ENCODE measurements at regions not wholly inside any gene's neighbourhood (a gene's known extent, or its start where the extent isn't known, plus 50 kb on each side); places are given as distances from the start of the nearest gene placed in this dataset.

DNA sequence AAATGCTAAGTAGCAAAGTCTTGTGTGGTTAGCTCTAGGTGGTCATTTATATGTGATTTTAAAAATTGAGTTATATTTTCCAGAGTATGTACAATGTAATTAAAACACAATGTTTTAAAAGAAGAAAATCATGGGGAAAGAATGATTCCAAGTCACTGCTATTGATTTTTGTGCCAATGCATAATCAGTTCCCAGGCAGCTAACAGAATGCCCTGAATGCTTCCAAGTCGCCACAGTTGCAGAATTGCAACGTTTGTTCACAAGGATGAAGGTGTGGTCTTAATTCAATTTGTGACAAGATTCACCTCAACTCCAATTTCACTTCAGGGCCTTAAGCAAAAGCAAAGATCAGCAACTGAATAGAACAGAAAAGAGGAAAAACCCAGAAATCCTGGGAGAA lies 200.4 kb downstream of the SPP2 start:
- TF ChIP-seq TAF1 (IDR thresholded peaks at IDR 0.05; ENCODE audit: borderline replicate concordance, low read depth, low read length) (no peak), POLR2A (IDR thresholded peaks at IDR 0.05; ENCODE audit: low read depth, low read length) (no peak)
